ENCODE measurements at regions not wholly inside any gene's neighbourhood (a gene's known extent, or its start where the extent isn't known, plus 50 kb on each side); places are given as distances from the start of the nearest gene placed in this dataset.

DNA sequence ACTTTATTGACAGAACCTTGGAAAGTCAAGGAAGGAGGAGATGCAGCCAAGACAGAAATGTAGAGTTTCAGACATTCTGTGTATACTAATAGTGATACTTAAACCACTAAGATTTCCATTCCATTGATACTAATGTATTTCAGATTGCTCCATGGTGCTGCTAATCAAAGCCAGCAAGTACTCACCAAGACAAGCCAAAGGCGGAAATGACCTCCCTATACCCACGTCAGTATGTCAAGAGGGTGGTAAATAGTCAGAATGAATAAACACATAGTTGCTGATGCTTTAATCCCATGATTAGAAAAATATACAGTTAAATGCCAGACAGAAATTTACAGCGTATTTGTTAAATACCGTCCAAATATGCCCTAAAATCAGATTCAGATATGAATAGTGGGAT, 417.8 kb upstream of the INTU start:
- no peaks in the 10 kb centered on the region for H3K27me3 ChIP-seq (ENCODE audit: control insufficient read depth in 2 of 2, insufficient read depth in 1 of 2, low read length in 1 of 2)
- H3K4me1 ChIP-seq (ENCODE audit: control insufficient read depth in 2 of 2, insufficient read depth in 2 of 2, low read length in 2 of 2): no peaks in the 10 kb centered on the region
- no peaks in the 10 kb centered on the region for H3K36me3 ChIP-seq (ENCODE audit: control insufficient read depth in 2 of 2, insufficient read depth in 2 of 2, low read length in 1 of 2)
- H3K27ac ChIP-seq (ENCODE audit: low read depth in 1 of 2, low read length in 1 of 2): no peak overlapping the region
- H3K9me3 ChIP-seq (ENCODE audit: control insufficient read depth in 2 of 2, insufficient read depth in 1 of 2, low read length in 1 of 2): peaks cover under 1 to 3% of the 10 kb centered on the region in 2 donors
- H3K4me3 ChIP-seq (ENCODE audit: low read length in 2 of 2): no peak overlapping the region
- WGBS: 75% methylated on average over 4 of the region's 4 CpGs
- DNase-seq (ENCODE audit: low read depth in 6 of 9, low spot score in 9 of 9): no peak

DNA sequence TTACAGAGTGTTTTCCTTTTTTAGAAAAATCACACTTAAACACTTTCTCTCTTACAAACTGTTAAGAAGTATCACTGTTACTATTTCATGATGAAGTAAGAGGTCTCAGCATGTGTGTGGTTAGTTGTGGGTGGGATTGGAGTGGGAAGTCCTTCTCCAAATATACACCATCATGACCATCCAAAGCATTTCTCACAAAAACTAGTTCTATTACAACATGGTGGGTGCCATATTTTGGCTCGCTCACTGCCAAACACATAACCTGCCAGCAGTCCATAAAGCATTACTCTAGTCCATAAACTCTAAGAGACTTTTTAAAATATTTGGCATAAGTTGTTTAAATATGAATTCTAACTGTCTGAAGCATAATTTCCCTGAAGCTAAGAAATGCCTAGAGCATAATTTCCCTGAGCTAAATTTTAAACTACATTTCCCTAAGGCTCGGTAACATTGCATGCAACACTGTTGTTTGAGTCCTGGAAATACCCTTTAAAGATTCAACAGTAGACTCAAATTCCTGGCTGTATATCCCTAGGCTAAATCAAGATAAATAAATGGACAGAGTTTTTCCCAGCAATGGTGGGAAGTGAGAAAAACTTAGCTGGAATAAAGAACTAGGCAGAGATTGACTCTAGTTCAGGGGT, 415.0 kb upstream of the INTU start:
- 94% methylated on average over 2 of the region's 2 CpGs for WGBS
- no peaks in the 10 kb centered on the region for H3K27me3 ChIP-seq (ENCODE audit: control insufficient read depth in 2 of 2, insufficient read depth in 1 of 2, low read length in 1 of 2)
- no peaks in the 10 kb centered on the region for H3K4me1 ChIP-seq (ENCODE audit: control insufficient read depth in 2 of 2, insufficient read depth in 2 of 2, low read length in 2 of 2)
- peaks cover 2 to 3% of the 10 kb centered on the region in 2 donors for H3K9me3 ChIP-seq (ENCODE audit: control insufficient read depth in 2 of 2, insufficient read depth in 1 of 2, low read length in 1 of 2)
- DNase-seq (ENCODE audit: low read depth in 6 of 9, low spot score in 9 of 9): no peak
- no peak overlapping the region for H3K4me3 ChIP-seq (ENCODE audit: low read length in 2 of 2)
- no peaks in the 10 kb centered on the region for H3K36me3 ChIP-seq (ENCODE audit: control insufficient read depth in 2 of 2, insufficient read depth in 2 of 2, low read length in 1 of 2)
- no peak overlapping the region for H3K27ac ChIP-seq (ENCODE audit: low read depth in 1 of 2, low read length in 1 of 2)

DNA sequence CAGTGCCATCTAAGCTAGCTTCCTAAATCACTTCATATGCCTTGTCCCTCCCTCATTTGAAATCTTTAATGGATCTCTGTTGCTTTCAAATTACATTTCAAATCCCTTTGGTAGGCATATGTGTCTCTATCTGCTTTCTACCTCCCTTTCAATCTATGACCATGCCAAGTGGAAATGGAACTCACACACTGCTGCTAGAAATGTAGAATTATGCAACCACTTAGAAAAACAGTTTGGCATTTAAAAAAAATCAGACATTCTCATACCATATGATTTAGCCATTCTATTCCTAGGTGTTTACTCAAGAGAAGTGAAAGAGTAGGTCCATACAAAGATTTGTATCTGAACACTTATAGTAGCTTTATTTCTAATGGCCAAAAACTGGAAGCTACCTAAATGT, 413.5 kb upstream of the INTU start:
- no peak overlapping the region for H3K27ac ChIP-seq (ENCODE audit: low read depth in 1 of 2, low read length in 1 of 2)
- no peak for DNase-seq (ENCODE audit: low read depth in 6 of 9, low spot score in 9 of 9)
- H3K36me3 ChIP-seq (ENCODE audit: control insufficient read depth in 2 of 2, insufficient read depth in 2 of 2, low read length in 1 of 2): no peaks in the 10 kb centered on the region
- H3K4me1 ChIP-seq (ENCODE audit: control insufficient read depth in 2 of 2, insufficient read depth in 2 of 2, low read length in 2 of 2): no peaks in the 10 kb centered on the region
- H3K27me3 ChIP-seq (ENCODE audit: control insufficient read depth in 2 of 2, insufficient read depth in 1 of 2, low read length in 1 of 2): no peaks in the 10 kb centered on the region
- no peak overlapping the region for H3K4me3 ChIP-seq (ENCODE audit: low read length in 2 of 2)
- H3K9me3 ChIP-seq (ENCODE audit: control insufficient read depth in 2 of 2, insufficient read depth in 1 of 2, low read length in 1 of 2): peaks cover 2 to 4% of the 10 kb centered on the region in 2 donors

DNA sequence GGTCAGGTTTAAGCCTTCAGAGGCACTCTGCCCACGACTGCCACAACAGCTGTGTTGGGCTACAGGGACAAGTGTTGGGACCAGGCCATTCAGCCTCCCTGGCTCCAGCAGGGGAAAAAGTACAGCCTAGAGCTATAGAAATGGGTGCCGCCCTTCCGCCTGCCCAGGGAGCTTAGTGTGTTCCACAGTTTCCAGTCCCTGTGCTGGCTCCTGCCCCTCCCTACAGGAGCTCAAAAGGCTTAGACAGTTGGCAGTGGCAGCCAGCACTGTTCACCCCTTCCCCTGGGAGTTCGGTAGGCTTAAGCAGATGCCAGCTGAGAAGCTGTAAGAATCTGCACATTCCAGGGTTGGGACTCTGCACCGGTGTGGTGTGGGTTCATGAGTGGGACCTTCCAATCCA, 408.2 kb upstream of the INTU start:
- Histone ChIP-seq H3K9me3 (ENCODE audit: control insufficient read depth in 2 of 2, insufficient read depth in 1 of 2, low read length in 1 of 2) (peaks cover 2 to 9% of the 10 kb centered on the region in 2 donors), H3K27me3 (ENCODE audit: control insufficient read depth in 2 of 2, insufficient read depth in 1 of 2, low read length in 1 of 2) (no peaks in the 10 kb centered on the region), H3K4me3 (ENCODE audit: low read length in 2 of 2) (no peak overlapping the region), H3K36me3 (ENCODE audit: control insufficient read depth in 2 of 2, insufficient read depth in 2 of 2, low read length in 1 of 2) (no peaks in the 10 kb centered on the region), H3K27ac (ENCODE audit: low read depth in 1 of 2, low read length in 1 of 2) (no peak overlapping the region), H3K4me1 (ENCODE audit: control insufficient read depth in 2 of 2, insufficient read depth in 2 of 2, low read length in 2 of 2) (no peaks in the 10 kb centered on the region)
- no peak for DNase-seq (ENCODE audit: low read depth in 6 of 9, low spot score in 9 of 9)
- 88% methylated on average over 5 of the region's 5 CpGs for WGBS

DNA sequence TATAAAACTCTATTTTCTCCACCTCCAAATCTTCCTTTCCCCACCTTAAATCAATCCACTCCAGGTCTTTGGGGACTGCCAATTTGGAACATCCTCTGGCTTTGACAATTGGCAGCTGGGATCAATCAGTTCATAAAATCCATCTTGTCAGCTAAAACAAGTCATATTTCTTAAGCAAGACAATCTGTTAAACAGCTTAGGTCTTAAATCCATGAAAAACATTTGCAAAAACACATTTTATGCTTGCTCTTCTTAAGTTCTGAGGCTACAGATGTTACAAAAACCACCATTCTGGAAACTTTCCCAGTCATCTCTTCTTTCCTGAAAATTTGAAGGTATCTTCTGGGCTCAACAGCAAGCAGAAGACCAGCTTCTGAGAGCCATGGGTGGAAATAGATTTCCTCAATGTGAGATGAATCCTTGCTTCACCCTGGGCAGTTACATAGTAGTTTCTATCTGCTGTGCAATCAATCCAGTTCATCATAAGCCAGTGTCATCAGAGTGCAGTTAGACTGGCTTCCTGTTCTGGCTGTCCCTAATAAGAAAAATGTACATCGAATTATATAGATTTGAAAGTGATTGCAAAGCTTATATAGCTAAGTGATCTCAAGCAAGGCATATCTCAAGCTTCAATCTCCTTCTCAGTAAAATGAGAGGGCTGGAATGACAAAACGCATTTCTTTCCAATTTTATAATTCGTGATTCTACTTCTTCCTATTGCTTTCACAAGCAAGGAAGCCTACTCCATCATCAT, 402.7 kb upstream of the INTU start:
- no peaks in the 10 kb centered on the region for H3K4me1 ChIP-seq (ENCODE audit: control insufficient read depth in 2 of 2, insufficient read depth in 2 of 2, low read length in 2 of 2)
- 86% methylated on average over 3 of the region's 3 CpGs for WGBS
- H3K27ac ChIP-seq (ENCODE audit: low read depth in 1 of 2, low read length in 1 of 2): no peak overlapping the region
- no peaks in the 10 kb centered on the region for H3K27me3 ChIP-seq (ENCODE audit: control insufficient read depth in 2 of 2, insufficient read depth in 1 of 2, low read length in 1 of 2)
- no peaks in the 10 kb centered on the region for H3K36me3 ChIP-seq (ENCODE audit: control insufficient read depth in 2 of 2, insufficient read depth in 2 of 2, low read length in 1 of 2)
- H3K9me3 ChIP-seq (ENCODE audit: control insufficient read depth in 2 of 2, insufficient read depth in 1 of 2, low read length in 1 of 2): peaks cover 0 to 4% of the 10 kb centered on the region in 2 donors
- no peak for DNase-seq (ENCODE audit: low read depth in 6 of 9, low spot score in 9 of 9)
- H3K4me3 ChIP-seq (ENCODE audit: low read length in 2 of 2): no peak overlapping the region

DNA sequence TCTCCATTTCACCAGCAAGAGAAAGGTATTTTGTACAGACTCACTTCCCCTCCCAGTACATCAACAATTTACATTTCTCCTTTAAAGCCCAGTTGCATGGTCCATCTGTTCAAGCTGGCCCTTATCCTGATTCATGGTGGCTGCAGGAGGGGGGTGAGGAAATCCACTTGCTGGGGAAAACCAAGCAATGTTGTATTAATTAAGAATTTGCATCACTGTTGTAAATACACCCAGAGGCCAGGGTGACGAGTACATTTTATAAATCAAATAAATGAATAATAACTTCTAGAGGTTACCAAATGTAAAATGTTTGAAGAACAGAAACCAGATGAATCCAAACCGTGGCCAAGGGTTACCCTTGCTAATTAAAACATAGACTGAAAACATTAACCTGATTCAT, 395.9 kb upstream of the INTU start:
- H3K27me3 ChIP-seq (ENCODE audit: control insufficient read depth in 2 of 2, insufficient read depth in 1 of 2, low read length in 1 of 2): no peaks in the 10 kb centered on the region
- no peak overlapping the region for H3K4me3 ChIP-seq (ENCODE audit: low read length in 2 of 2)
- H3K4me1 ChIP-seq (ENCODE audit: control insufficient read depth in 2 of 2, insufficient read depth in 2 of 2, low read length in 2 of 2): no peaks in the 10 kb centered on the region
- no peak for DNase-seq (ENCODE audit: low read depth in 6 of 9, low spot score in 9 of 9)
- 90% methylated on average over 2 of the region's 2 CpGs for WGBS
- no peak overlapping the region for H3K27ac ChIP-seq (ENCODE audit: low read depth in 1 of 2, low read length in 1 of 2)
- no peaks in the 10 kb centered on the region for H3K9me3 ChIP-seq (ENCODE audit: control insufficient read depth in 2 of 2, insufficient read depth in 1 of 2, low read length in 1 of 2)
- no peaks in the 10 kb centered on the region for H3K36me3 ChIP-seq (ENCODE audit: control insufficient read depth in 2 of 2, insufficient read depth in 2 of 2, low read length in 1 of 2)

DNA sequence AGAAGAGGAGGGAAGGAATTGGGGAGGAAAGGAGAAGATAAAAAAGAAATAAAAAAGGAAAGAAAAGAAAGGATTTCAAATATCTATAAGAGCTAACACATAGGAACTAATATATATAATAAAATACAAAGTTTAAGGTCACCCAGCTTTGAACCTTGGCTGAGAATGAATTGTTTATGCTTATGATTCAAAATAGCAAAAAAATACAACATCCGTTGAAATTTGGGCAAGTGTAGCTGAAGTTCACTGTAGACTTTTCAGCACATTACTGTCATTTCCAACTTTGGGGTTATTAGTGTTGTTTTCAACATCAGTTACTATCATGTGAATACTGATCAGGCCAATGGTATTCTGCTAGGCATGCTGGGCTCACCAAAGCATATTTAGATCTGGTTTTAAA, 395.2 kb upstream of the INTU start:
- no peaks in the 10 kb centered on the region for H3K36me3 ChIP-seq (ENCODE audit: control insufficient read depth in 2 of 2, insufficient read depth in 2 of 2, low read length in 1 of 2)
- H3K4me3 ChIP-seq (ENCODE audit: low read length in 2 of 2): no peak overlapping the region
- 93% methylated on average over 1 of the region's 1 CpG for WGBS
- no peak overlapping the region for H3K27ac ChIP-seq (ENCODE audit: low read depth in 1 of 2, low read length in 1 of 2)
- H3K4me1 ChIP-seq (ENCODE audit: control insufficient read depth in 2 of 2, insufficient read depth in 2 of 2, low read length in 2 of 2): no peaks in the 10 kb centered on the region
- no peaks in the 10 kb centered on the region for H3K27me3 ChIP-seq (ENCODE audit: control insufficient read depth in 2 of 2, insufficient read depth in 1 of 2, low read length in 1 of 2)
- no peaks in the 10 kb centered on the region for H3K9me3 ChIP-seq (ENCODE audit: control insufficient read depth in 2 of 2, insufficient read depth in 1 of 2, low read length in 1 of 2)
- no peak for DNase-seq (ENCODE audit: low read depth in 6 of 9, low spot score in 9 of 9)

DNA sequence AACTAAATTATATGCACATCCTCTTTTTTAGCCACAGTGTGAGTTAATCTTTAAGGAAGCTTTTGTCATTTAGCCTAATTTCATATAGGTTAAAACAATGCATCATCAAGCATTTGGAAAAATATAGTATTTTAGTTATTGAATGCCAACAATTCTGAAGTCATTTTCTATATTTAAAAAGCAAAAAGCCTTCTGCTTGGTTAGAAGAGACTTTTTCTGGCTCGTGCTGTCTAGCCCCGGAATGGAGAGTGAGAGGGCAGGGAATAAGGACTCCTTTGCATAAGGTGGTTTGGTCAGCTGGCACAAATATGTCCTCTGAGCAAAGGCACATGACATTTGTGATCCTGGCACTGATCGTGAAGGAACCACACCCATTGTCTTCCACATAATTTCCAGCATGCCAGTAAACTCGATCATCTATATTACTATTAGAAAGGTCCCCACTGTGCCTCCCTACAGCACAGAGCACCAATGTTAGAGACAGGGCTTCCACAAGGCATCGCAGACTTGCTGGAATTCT, 393.7 kb upstream of the INTU start:
- WGBS: 92% methylated on average over 5 of the region's 5 CpGs
- Histone ChIP-seq H3K4me3 (ENCODE audit: low read length in 2 of 2) (no peak overlapping the region), H3K27me3 (ENCODE audit: control insufficient read depth in 2 of 2, insufficient read depth in 1 of 2, low read length in 1 of 2) (no peaks in the 10 kb centered on the region), H3K27ac (ENCODE audit: low read depth in 1 of 2, low read length in 1 of 2) (no peak overlapping the region), H3K9me3 (ENCODE audit: control insufficient read depth in 2 of 2, insufficient read depth in 1 of 2, low read length in 1 of 2) (no peaks in the 10 kb centered on the region), H3K36me3 (ENCODE audit: control insufficient read depth in 2 of 2, insufficient read depth in 2 of 2, low read length in 1 of 2) (no peaks in the 10 kb centered on the region), H3K4me1 (ENCODE audit: control insufficient read depth in 2 of 2, insufficient read depth in 2 of 2, low read length in 2 of 2) (no peaks in the 10 kb centered on the region)
- DNase-seq (ENCODE audit: low read depth in 6 of 9, low spot score in 9 of 9): no peak

DNA sequence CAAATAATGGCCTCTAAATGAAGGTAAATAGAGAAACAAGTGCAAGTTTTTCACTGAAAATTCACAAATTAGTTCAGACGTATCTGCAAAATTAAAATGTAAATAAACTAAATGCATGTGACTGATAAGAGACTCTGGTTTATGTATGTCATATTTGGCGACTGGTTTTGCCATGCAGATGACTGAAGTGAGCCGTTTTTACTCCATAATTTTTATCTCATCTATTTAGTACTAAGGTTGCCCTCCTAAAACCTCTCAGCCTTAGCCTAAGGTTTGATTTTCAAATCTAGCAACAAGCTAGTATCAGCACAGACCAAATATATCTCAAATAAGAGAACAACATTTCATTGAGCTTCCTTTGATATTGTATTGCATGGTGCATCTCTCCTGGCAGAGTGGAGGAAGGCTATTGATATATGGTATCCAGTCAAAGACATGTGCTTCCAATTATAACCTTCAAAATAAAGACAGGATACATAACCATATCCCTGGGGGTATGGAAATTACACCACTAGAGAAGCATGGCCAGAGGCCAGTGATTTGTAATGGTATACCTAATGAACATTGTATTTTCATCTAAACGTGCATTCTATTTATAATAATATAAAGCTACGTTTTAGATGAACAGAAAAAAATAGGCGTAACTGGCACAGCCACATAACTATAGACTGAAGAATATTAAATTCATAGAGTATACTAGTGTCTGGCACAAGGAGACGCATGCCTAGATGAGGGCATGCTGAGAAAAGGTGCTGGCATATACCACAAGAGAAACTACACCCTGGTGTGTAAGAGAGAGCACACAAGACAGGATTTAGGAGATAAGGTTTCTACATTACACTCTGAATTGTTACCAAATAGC, 392.6 kb upstream of the INTU start:
- 93% methylated on average over 7 of the region's 7 CpGs for whole genome bisulfite sequencing
- DNase-seq (ENCODE audit: low read depth in 6 of 9, low spot score in 9 of 9): no peak
- Histone ChIP-seq H3K9me3 (ENCODE audit: control insufficient read depth in 2 of 2, insufficient read depth in 1 of 2, low read length in 1 of 2) (no peaks in the 10 kb centered on the region), H3K4me3 (ENCODE audit: low read length in 2 of 2) (no peak overlapping the region), H3K27ac (ENCODE audit: low read depth in 1 of 2, low read length in 1 of 2) (no peak overlapping the region), H3K4me1 (ENCODE audit: control insufficient read depth in 2 of 2, insufficient read depth in 2 of 2, low read length in 2 of 2) (no peaks in the 10 kb centered on the region), H3K36me3 (ENCODE audit: control insufficient read depth in 2 of 2, insufficient read depth in 2 of 2, low read length in 1 of 2) (no peaks in the 10 kb centered on the region), H3K27me3 (ENCODE audit: control insufficient read depth in 2 of 2, insufficient read depth in 1 of 2, low read length in 1 of 2) (no peaks in the 10 kb centered on the region)
